Neural cell (in vitro differentiated cells): ENCODE measurements at regions not wholly inside any gene's neighbourhood (a gene's known extent, or its start where the extent isn't known, plus 50 kb on each side); places are given as distances from the start of the nearest gene placed in this dataset.

Experiments used
- TAF1 ChIP-seq: IDR thresholded peaks from 2 replicates; pipeline ENCODE4 v1.6.1; 2012; ENCODE audit warnings: low read depth
- TF ChIP-seq, protein P1 (sequence below): fragments of 450-650 bp; IDR thresholded peaks from 2 replicates; pipeline ENCODE4 v1.5.1; 2014; ENCODE audit warnings: antibody characterized with exemption, mild to moderate bottlenecking, moderate library complexity; ENCODE audit not compliant: poor library complexity, severe bottlenecking

DNA sequence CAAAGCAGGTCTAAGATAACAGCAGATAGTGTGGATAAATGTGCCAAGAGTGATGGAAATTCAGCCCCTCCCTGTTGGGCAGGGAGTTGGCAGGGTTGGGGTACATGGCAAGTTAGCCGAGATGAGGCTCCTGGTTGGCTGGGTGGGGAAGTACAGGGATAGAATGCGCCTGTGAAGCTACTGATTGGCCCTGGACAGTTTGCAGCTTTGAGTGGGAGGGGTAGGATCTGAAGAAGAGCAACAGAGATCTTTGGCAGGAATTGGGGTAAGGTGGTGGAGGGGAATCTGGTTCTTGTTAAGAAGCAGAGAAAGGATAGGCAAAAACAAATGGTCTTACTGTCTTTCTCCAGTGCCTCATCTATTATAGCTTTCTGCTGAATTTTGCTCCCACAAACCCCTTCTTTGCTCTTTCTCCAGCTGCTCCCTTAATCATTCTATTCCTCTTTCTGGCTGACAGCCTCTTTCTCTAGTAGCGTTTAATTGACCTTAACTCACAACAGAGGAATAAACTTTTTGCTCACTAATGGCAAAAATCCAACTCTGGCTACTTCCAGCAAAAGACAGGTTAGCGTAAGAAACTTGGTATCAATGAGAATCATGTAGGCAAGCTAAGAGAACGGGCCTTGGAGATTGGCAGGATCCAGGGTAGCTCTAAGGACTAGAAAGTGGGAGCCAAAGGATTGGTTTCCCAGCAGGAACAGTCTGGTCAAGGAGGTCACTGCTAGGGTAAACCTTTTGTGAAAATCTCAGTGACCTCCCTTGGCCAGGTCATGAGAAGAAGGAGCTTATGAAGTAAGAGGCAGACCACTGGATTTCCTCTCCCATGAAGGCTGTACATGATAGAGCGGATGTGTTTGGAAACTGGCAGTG, 86.3 kb upstream of the CARMIL1 start:
- TF ChIP-seq, protein P1, sequence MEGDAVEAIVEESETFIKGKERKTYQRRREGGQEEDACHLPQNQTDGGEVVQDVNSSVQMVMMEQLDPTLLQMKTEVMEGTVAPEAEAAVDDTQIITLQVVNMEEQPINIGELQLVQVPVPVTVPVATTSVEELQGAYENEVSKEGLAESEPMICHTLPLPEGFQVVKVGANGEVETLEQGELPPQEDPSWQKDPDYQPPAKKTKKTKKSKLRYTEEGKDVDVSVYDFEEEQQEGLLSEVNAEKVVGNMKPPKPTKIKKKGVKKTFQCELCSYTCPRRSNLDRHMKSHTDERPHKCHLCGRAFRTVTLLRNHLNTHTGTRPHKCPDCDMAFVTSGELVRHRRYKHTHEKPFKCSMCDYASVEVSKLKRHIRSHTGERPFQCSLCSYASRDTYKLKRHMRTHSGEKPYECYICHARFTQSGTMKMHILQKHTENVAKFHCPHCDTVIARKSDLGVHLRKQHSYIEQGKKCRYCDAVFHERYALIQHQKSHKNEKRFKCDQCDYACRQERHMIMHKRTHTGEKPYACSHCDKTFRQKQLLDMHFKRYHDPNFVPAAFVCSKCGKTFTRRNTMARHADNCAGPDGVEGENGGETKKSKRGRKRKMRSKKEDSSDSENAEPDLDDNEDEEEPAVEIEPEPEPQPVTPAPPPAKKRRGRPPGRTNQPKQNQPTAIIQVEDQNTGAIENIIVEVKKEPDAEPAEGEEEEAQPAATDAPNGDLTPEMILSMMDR, result no peak
- TF ChIP-seq TAF1, result no peak
